K562 (cell line): ENCODE measurements at regions not wholly inside any gene's neighbourhood (a gene's known extent, or its start where the extent isn't known, plus 50 kb on each side); places are given as distances from the start of the nearest gene placed in this dataset.

Experiments
- ATAC-seq: fragments of 200-7000 bp; cut with Tn5 transposase; 3 replicates; pipeline ENCODE4 v1.9.1; 2020; ENCODE audit warnings: moderate library complexity
- BruUV-seq: library from RNA; stranded (reverse); fragments of 400-500 nt; replicated peaks from 2 replicates; lab custom pipeline; 2021; lab: Mats Ljungman, UMichigan
- CTCF ChIA-PET: fragments of 300-600 bp; formaldehyde crosslinking; extraction: SDS; loops from one replicate; lab custom pipeline; 2021; ENCODE audit warnings: low intra/inter-chr PET ratio; lab: Yijun Ruan, JAX
- POLR2A ChIA-PET: fragments of 300-600, 350-650 bp; sonication (Branson Sonifier 250); formaldehyde crosslinking; extraction: SDS; loops from one replicate; lab custom pipeline; 2021; ENCODE audit warnings: antibody characterized with exemption, inconsistent platforms; lab: Yijun Ruan, JAX
- DNase-seq, 4 experiments: peaks; one replicate each; pipeline versions ENCODE4 v3.0.0 to v3.0.0-alpha.2; 2011 to 2018; ENCODE audit warnings: low spot score in 3 of 4, mixed read lengths in 3 of 4; ENCODE audit errors: extremely low read depth in 1 of 4
- FAIRE-seq: peaks from 2 replicates; lab custom pipeline; 2011; peaks lifted over from hg19 to GRCh38; lab: Jason Lieb, UNC
- H2AFZ ChIP-seq: 2 replicates; pipeline ENCODE4 v1.6.0; 2011; ENCODE audit warnings: low read depth, low read length, control low read depth, inconsistent platforms
- H3K27ac ChIP-seq: fragments of 200-600 bp; 3 replicates; pipeline ENCODE4 v1.8.0; 2011; ENCODE audit warnings: low read depth, mild to moderate bottlenecking, control low read depth, inconsistent platforms, low read length, moderate library complexity, mixed read lengths; ENCODE audit errors: extremely low read depth
- H3K27me3 ChIP-seq, 2 experiments: fragments of 300-600 bp in 1 of 2; 2 replicates in 1 of 2; 3 replicates in 1 of 2; pipeline versions ENCODE4 v1.6.0 to v1.8.0; 2011; ENCODE audit warnings: inconsistent platforms in 2 of 2, low read length in 2 of 2, mild to moderate bottlenecking in 1 of 2, mixed read lengths in 1 of 2, moderate library complexity in 1 of 2; ENCODE audit not compliant: control insufficient read depth in 2 of 2, insufficient read depth in 2 of 2
- H3K36me3 ChIP-seq: fragments of 300-600 bp; 3 replicates; pipeline ENCODE4 v1.8.0; 2011; ENCODE audit warnings: mild to moderate bottlenecking, low read length, inconsistent platforms; ENCODE audit not compliant: control insufficient read depth, insufficient read depth
- H3K4me1 ChIP-seq, 2 experiments: fragments of 200-600 bp in 1 of 2; replicated peaks in 1 of 2; 2 replicates in 1 of 2; 3 replicates in 1 of 2; pipeline versions ENCODE4 v1.5.1 to v1.8.0; 2011; ENCODE audit warnings: inconsistent platforms in 2 of 2, low read length in 2 of 2, mild to moderate bottlenecking in 1 of 2, mixed read lengths in 1 of 2, moderate library complexity in 1 of 2; ENCODE audit not compliant: control insufficient read depth in 2 of 2, insufficient read depth in 2 of 2
- H3K4me2 ChIP-seq: 2 replicates; pipeline ENCODE4 v1.6.1; 2011; ENCODE audit warnings: low read length, control low read depth, inconsistent platforms, mixed read lengths; ENCODE audit not compliant: insufficient read depth
- H3K4me3 ChIP-seq: fragments of 200-600 bp; sonication (generic), shearing (Covaris generic); 2 replicates; pipeline ENCODE4 v1.5.1; 2016; ENCODE audit warnings: control low read depth, inconsistent platforms
- H3K79me2 ChIP-seq: fragments of 200-600 bp; 3 replicates; pipeline ENCODE4 v1.8.0; 2011; ENCODE audit warnings: low read length, inconsistent platforms; ENCODE audit not compliant: control insufficient read depth, insufficient read depth
- H3K9ac ChIP-seq, 2 experiments: 2 replicates each; pipeline versions ENCODE4 v1.6.0 to v1.6.1; 2011; ENCODE audit warnings: low read depth in 2 of 2, low read length in 2 of 2, control low read depth in 1 of 2, inconsistent platforms in 1 of 2, mild to moderate bottlenecking in 1 of 2, mixed read lengths in 1 of 2; ENCODE audit not compliant: insufficient read depth in 1 of 2
- H3K9me1 ChIP-seq: one replicate; pipeline ENCODE4 v1.6.0; 2011; ENCODE audit warnings: inconsistent platforms, mild to moderate bottlenecking, low read length, moderate library complexity; ENCODE audit not compliant: control insufficient read depth, insufficient read depth
- H3K9me3 ChIP-seq: replicated peaks from 2 replicates; pipeline ENCODE4 v1.5.1; 2011; ENCODE audit warnings: low read depth, low read length, inconsistent platforms; ENCODE audit not compliant: control insufficient read depth, insufficient read depth
- H4K20me1 ChIP-seq: replicated peaks from 2 replicates; pipeline ENCODE4 v1.6.1; 2011; ENCODE audit warnings: low read length, inconsistent platforms, mixed read lengths; ENCODE audit not compliant: control insufficient read depth, insufficient read depth
- BACH1 ChIP-seq: fragments of 200-800 bp; sonication (Bioruptor generic); IDR thresholded peaks from 2 replicates; pipeline ENCODE4 v1.6.1; 2016; ENCODE audit warnings: missing genetic modification characterization, missing compliant biosample characterization
- CHD7 ChIP-seq: fragments of 200-600 bp; sonication (generic); IDR thresholded peaks from one replicate; pipeline ENCODE4 v1.6.1; 2012; ENCODE audit warnings: mild to moderate bottlenecking, low read depth, low read length, inconsistent platforms
- RUNX1 ChIP-seq: sonication (generic); IDR thresholded peaks from 2 replicates; pipeline ENCODE4 v1.6.1; 2016; ENCODE audit warnings: antibody characterized with exemption, low read depth
- TAF1 ChIP-seq: IDR thresholded peaks from 2 replicates; pipeline ENCODE4 v1.6.1; 2011; ENCODE audit warnings: mild to moderate bottlenecking, low read length, moderate library complexity; ENCODE audit not compliant: insufficient read depth, control insufficient read depth, severe bottlenecking; ENCODE audit errors: extremely low read depth
- WGBS: fragments of 100-300 bp; shearing (Covaris generic); methylation state at CpG from one replicate; pipeline ENCODE4 v1.1.6; 2016; ENCODE audit warnings: low coverage, mixed read lengths; ENCODE audit not compliant: insufficient coverage; ENCODE audit errors: missing lambda C conversion rate; 5-methylcytosine and 5-hydroxymethylcytosine counted together
- in situ Hi-C: fragments of 300-500 bp; cut with MboI; formaldehyde crosslinking; loops from 4 replicates; pipeline ENCODE4 v1.15.0; 2018; ENCODE audit warnings: inconsistent platforms, mixed read lengths
- intact Hi-C: fragments of 100-400 bp; cut with micrococcal nuclease; formaldehyde crosslinking; loops from 2 replicates; pipeline ENCODE4 v1.14.2; 2022

GRCh38 chr2:228548230-228548629, 366.7 kb upstream of the SPHKAP start:
- 0% methylated on average over 1 of the region's 1 CpG for WGBS
- TF ChIP-seq RUNX1, result no peak
- TF ChIP-seq TAF1, result no peak
- no peak for TF ChIP-seq CHD7
- no peak for TF ChIP-seq BACH1 (tag)
- in situ Hi-C loops (no loop called here), intact Hi-C loops (no loop called here)
- H3K36me3 ChIP-seq, result no peaks in the 10 kb centered on the region
- H3K4me2 ChIP-seq, result no peak overlapping the region
- no peak overlapping the region for H3K27ac ChIP-seq
- no peak for FAIRE-seq
- no peaks in the 10 kb centered on the region for H3K9me3 ChIP-seq
- H2AFZ ChIP-seq, result no peak overlapping the region
- no peak overlapping the region for H3K4me3 ChIP-seq
- no peaks in the 10 kb centered on the region for H3K4me1 ChIP-seq
- H3K27me3 ChIP-seq, result no peaks in the 10 kb centered on the region
- POLR2A ChIA-PET, result no interaction called here
- no peaks in the 10 kb centered on the region for H4K20me1 ChIP-seq
- no TSS peak for BruUV-seq
- no peaks in the 10 kb centered on the region for H3K9me1 ChIP-seq
- CTCF ChIA-PET, result interaction anchor here (0.7 kb wide), 1 partner anchor 1578 kb away, joined by 3 read pairs; no protein-coding TSS in a partner anchor
- no peak for DNase-seq
- H3K9ac ChIP-seq, result no peak overlapping the region
- ATAC-seq, result no peak
- no peaks in the 10 kb centered on the region for H3K79me2 ChIP-seq
